Thoracic aorta (tissue), 2 donors: ENCODE measurements at regions not wholly inside any gene's neighbourhood (a gene's known extent, or its start where the extent isn't known, plus 50 kb on each side); places are given as distances from the start of the nearest gene placed in this dataset.

ENCODE experiments used
- ATAC-seq: fragments of 150-250 bp; one replicate; pipeline ENCODE4 v1.8.0; 2017; ENCODE audit warnings: low read depth; ENCODE audit not compliant: insufficient number of reproducible peaks, low FRiP score
- DNase-seq: peaks from one replicate; pipeline ENCODE4 v3.0.0-alpha.2; 2020; ENCODE audit warnings: low spot score
- H3K27ac ChIP-seq, 2 donors: fragments of 200-600 bp; sonication (generic); 1 replicate in 1 of 2; 2 replicates in 1 of 2; pipeline ENCODE4 v1.5.1; 2016; ENCODE audit warnings: mild to moderate bottlenecking in 2 of 2, moderate library complexity in 2 of 2
- H3K27me3 ChIP-seq: fragments of 200-600 bp; sonication (generic); replicated peaks from 2 replicates; pipeline ENCODE4 v1.6.0; 2016; ENCODE audit warnings: mild to moderate bottlenecking; ENCODE audit not compliant: insufficient read depth
- H3K36me3 ChIP-seq: fragments of 200-600 bp; sonication (generic); one replicate; pipeline ENCODE4 v1.5.1; 2016
- H3K4me1 ChIP-seq, 2 donors: fragments of 200-600 bp; sonication (generic); 1 replicate in 1 of 2; 2 replicates in 1 of 2; pipeline versions ENCODE4 v1.5.1 to v1.6.0; 2016; ENCODE audit warnings: low read depth in 2 of 2, mild to moderate bottlenecking in 1 of 2; ENCODE audit not compliant: control insufficient read depth in 1 of 2
- H3K4me3 ChIP-seq: fragments of 200-600 bp; sonication (generic); 2 replicates; pipeline ENCODE4 v1.5.1; 2016; ENCODE audit warnings: mild to moderate bottlenecking
- H3K9me3 ChIP-seq: fragments of 200-600 bp; sonication (generic); 2 replicates; pipeline ENCODE4 v1.5.1; 2016
- TF ChIP-seq, protein P1 (sequence below): fragments of 200-600 bp; sonication (generic); IDR thresholded peaks from one replicate; pipeline ENCODE4 v1.5.1; 2019; ENCODE audit warnings: antibody characterized with exemption

DNA sequence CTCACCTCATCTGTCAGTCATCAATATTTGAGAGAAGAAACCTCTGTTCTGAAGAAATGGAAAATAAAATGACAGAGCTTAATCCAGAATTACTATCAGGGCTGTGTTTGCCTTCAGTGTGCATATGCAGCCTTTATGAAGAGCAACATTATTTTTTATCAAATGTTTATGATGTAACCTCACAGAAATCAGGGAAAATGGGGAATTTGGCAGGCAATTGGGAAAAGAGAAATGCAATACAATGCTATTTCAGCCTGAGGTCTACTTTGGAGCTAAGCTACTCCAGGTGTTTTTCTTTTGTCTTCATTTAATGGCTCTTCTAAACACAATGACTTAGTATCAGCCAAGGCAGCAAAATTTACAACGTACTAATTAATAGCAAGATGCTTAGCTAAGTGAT lies 241.1 kb upstream of the TET2 start:
- no peaks in the 10 kb centered on the region for H3K9me3 ChIP-seq
- H3K4me1 ChIP-seq: no peaks in the 10 kb centered on the region
- no peak overlapping the region for H3K27ac ChIP-seq
- DNase-seq: no peak
- H3K27me3 ChIP-seq: no peaks in the 10 kb centered on the region
- ATAC-seq: no peak
- TF ChIP-seq, protein P1, sequence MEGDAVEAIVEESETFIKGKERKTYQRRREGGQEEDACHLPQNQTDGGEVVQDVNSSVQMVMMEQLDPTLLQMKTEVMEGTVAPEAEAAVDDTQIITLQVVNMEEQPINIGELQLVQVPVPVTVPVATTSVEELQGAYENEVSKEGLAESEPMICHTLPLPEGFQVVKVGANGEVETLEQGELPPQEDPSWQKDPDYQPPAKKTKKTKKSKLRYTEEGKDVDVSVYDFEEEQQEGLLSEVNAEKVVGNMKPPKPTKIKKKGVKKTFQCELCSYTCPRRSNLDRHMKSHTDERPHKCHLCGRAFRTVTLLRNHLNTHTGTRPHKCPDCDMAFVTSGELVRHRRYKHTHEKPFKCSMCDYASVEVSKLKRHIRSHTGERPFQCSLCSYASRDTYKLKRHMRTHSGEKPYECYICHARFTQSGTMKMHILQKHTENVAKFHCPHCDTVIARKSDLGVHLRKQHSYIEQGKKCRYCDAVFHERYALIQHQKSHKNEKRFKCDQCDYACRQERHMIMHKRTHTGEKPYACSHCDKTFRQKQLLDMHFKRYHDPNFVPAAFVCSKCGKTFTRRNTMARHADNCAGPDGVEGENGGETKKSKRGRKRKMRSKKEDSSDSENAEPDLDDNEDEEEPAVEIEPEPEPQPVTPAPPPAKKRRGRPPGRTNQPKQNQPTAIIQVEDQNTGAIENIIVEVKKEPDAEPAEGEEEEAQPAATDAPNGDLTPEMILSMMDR: no peak
- no peak overlapping the region for H3K4me3 ChIP-seq
- no peaks in the 10 kb centered on the region for H3K36me3 ChIP-seq

DNA sequence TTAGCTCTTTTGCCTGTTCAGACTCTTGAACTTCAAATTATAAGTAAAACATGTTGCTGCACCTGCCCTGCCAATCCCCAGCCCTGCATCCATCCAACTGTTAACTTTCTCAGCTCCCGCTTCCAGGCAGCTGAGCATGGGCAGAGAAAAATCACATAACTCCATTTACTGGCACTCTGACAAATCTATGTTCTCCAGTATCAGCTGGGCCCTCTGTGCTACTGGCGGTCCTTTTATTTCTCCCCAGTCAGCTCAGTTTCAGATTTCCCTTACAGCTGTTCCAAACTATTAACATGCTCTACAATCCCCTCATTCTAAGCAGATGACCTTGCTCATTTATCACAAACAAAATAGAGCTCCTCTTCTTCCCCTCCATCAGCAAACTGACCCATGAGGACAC lies 240.4 kb upstream of the TET2 start:
- no peaks in the 10 kb centered on the region for H3K9me3 ChIP-seq
- H3K27me3 ChIP-seq: no peaks in the 10 kb centered on the region
- no peak overlapping the region for H3K27ac ChIP-seq
- H3K36me3 ChIP-seq: no peaks in the 10 kb centered on the region
- ATAC-seq: no peak
- TF ChIP-seq, protein P1: no peak
- H3K4me1 ChIP-seq: no peaks in the 10 kb centered on the region
- no peak for DNase-seq
- H3K4me3 ChIP-seq: no peak overlapping the region

DNA sequence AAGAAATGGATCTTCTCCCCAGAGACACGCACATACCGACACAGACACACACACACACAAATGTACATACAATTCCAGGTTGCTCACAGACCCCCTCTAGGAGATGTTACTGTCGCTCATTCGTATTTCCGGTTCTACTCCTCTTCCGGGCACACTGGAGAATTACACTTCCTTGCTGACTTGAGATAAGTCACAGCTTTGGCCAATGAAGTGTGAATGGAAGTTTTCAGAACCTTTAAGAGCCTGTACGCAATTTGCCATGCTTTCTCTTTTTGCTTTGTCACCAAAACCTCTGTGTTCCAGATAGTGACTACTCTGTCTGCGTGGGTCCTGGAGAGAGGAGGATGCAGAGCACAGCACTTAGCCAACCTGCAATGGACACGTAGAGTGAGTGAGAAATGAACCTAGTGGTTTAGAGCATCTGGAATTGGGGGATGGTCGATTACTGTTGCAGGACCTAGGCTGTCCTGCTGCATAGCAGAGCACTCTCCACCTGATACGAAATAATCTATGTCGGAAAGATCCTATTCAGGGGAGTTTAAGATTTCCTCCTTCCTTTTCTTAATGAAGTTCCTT lies 239.5 kb upstream of the TET2 start:
- TF ChIP-seq, protein P1: no peak
- Histone ChIP-seq H3K36me3 (no peaks in the 10 kb centered on the region), H3K4me1 (no peaks in the 10 kb centered on the region), H3K27me3 (no peaks in the 10 kb centered on the region), H3K4me3 (no peak overlapping the region), H3K27ac (no peak overlapping the region), H3K9me3 (no peaks in the 10 kb centered on the region)
- DNase-seq (no peak), ATAC-seq (no peak)

DNA sequence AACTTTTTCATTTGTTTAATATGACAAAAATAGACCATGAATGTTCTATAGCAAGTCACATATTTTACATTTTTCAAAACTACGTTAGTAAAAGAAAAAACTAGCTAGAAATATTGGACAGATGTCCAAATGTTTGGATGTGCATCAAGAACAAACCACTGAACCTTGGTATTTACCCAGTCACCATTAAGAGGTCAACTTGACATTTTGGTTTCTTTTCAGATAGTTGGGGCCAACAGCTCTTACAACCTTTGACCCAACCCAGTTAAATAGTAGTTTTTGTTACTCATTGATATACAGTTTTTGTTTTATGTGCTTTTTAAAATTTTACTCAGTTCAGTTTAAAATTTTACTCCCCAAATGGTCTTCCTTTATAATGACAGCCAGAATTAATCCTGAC lies 238.7 kb upstream of the TET2 start:
- ATAC-seq (no peak), DNase-seq (no peak)
- no peaks in the 10 kb centered on the region for H3K36me3 ChIP-seq
- no peaks in the 10 kb centered on the region for H3K9me3 ChIP-seq
- H3K4me3 ChIP-seq: no peak overlapping the region
- H3K4me1 ChIP-seq: no peaks in the 10 kb centered on the region
- H3K27ac ChIP-seq: no peak overlapping the region
- TF ChIP-seq, protein P1: no peak
- H3K27me3 ChIP-seq: no peaks in the 10 kb centered on the region

DNA sequence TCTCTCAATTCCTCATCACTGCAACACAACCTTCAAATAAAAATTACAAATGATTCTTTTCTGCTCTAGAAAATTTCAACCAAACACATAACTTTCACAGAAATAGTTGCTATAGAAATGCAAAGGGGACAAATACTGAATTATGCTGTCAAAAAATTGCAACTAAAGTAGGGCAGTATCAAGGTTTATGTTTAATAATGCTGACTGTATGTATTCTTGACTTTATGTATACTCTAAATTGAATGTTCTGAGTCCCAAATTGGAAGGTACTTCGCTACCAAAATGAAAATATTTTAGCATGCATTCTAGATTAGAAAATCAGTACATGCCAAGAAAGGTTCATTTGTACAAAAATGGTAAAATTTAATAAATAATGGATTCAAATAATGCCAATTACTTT lies 237.3 kb upstream of the TET2 start:
- no peak for DNase-seq
- Histone ChIP-seq H3K4me1 (no peaks in the 10 kb centered on the region), H3K27me3 (no peaks in the 10 kb centered on the region), H3K9me3 (no peaks in the 10 kb centered on the region), H3K36me3 (no peaks in the 10 kb centered on the region), H3K4me3 (no peak overlapping the region), H3K27ac (no peak overlapping the region)
- TF ChIP-seq, protein P1: no peak
- no peak for ATAC-seq
